HG02943 (cell line): ENCODE measurements at regions not wholly inside any gene's neighbourhood (a gene's known extent, or its start where the extent isn't known, plus 50 kb on each side); places are given as distances from the start of the nearest gene placed in this dataset.
A peak's percentile ranks its signal among the peaks of the same experiment; 100 is the strongest.

ENCODE experiments used
- ATAC-seq: cut with Tn5 transposase; IDR thresholded peaks from one replicate; pipeline ENCODE4 v1.9.1; 2021; ENCODE audit warnings: mild to moderate bottlenecking, low read depth, moderate library complexity; ENCODE audit not compliant: unreplicated experiment

GRCh38 chr15:96261575-96262034 is 68.9 kb upstream of the NR2F2 start:
- peak; percentile 83 for ATAC-seq

- ATAC-seq = no peak
Measured at GRCh38 chr15:96262097-96262496, 68.4 kb upstream of the NR2F2 start.

DNA sequence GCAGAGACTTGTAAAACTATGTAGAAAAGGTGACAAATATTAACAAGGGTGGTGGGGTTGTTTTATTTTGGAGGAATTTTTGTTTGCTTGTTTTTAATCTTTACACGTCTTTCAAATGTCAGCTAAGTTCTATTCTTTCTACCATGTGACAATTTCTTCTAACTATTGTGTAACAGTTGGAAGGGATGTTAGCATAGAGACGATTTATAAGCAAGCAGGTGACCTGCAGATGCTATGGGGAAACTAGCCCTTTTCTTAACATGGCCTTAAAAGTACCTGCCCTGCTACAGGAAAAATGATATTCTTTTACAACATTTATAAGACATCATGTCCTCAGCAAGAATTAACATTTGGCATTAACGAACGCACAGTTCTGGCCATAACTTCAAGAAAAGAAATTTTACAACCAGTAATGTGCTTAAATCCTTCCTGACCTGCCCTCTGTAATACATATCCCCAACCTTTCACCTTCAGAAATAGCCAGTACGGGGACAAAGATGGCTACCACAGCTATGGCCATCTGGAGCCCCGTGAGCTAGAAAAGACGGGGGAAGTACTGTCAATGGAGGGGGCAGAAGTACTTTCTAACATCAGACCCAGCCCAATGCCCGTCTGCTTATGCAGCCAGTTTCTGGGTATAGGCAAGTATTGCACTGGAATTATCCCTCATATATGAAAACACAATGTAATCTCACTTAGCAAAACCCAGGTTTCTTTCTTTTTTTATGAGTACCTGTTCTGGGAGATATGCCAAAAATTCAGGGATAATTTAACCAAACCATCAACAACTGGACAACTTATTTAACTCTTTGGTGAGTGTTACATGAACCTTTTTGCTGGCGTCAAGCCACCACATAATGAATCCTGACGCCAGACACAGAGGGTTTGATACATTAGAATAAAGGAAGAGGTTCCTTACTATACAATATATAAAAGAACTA is 67.7 kb upstream of the NR2F2 start:
- ATAC-seq = no peak

GRCh38 chr15:96264351-96264798 is 66.1 kb upstream of the NR2F2 start:
- no peak for ATAC-seq

DNA sequence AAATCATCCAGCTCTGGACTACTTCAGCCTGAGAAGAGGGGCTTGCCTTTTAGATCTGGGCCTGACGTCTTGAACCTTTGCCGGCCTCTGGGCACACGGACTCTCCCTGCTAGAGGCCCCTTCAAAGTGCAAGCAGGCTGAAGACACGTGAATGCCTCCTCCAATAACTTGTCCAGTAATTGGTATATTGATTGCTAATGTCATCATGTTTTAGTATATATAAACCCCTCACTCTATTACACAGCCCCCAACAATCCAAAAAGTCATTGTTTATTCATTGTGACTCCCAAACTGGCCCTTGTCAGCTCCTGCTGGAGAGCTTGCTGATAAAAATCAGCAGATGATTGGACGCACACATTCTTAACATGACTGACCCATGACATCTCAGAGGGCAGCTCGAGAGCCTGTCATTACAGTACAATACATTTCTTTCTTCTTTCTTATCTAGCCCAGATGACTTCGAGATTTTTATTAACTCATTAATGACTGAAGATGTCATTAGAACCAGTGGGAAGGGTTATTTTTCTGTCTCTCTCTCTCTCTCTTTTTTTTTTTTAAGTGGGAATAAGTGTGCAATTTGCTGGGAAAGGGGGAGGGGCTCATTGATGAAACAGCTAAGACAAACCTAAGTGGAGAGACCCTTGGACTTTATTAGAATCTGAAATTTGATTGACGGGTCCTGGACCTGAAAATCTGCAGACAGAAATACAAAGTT is 65.5 kb upstream of the NR2F2 start:
- no peak for ATAC-seq

- ATAC-seq = no peak
Measured at GRCh38 chr15:96266456-96266855, 64.0 kb upstream of the NR2F2 start.

GRCh38 chr15:96267463-96267862 is 63.0 kb upstream of the NR2F2 start:
- no peak for ATAC-seq

- no peak for ATAC-seq
Measured at GRCh38 chr15:96268442-96269204, 61.9 kb upstream of the NR2F2 start.

- no peak for ATAC-seq
Measured at GRCh38 chr15:96270581-96271172, 59.8 kb upstream of the NR2F2 start.

- no peak for ATAC-seq
Measured at GRCh38 chr15:96272427-96272826, 58.1 kb upstream of the NR2F2 start.

- no peak for ATAC-seq
Measured at GRCh38 chr15:96273317-96274086, 57.0 kb upstream of the NR2F2 start.

- ATAC-seq = no peak
Measured at GRCh38 chr15:96274087-96274440, 56.4 kb upstream of the NR2F2 start.

DNA sequence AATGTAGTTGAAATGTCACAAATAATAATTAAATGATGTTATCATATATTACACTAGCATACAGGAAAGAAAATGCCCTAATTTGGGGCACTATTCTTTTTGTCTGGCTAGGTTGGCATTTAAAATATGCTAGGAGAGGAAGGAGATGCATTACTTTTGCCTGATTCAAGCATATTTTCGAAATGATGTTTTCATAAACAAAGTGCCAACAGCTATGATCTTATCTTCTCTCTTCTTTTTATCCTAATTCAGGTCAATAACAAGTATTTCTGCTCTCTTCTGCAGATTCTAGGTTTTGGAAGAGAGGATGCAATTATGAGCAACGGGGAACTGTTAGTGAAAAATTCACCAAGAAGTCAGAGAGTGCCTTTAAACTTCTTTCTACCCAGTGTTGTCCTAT is 55.8 kb upstream of the NR2F2 start:
- ATAC-seq = no peak

DNA sequence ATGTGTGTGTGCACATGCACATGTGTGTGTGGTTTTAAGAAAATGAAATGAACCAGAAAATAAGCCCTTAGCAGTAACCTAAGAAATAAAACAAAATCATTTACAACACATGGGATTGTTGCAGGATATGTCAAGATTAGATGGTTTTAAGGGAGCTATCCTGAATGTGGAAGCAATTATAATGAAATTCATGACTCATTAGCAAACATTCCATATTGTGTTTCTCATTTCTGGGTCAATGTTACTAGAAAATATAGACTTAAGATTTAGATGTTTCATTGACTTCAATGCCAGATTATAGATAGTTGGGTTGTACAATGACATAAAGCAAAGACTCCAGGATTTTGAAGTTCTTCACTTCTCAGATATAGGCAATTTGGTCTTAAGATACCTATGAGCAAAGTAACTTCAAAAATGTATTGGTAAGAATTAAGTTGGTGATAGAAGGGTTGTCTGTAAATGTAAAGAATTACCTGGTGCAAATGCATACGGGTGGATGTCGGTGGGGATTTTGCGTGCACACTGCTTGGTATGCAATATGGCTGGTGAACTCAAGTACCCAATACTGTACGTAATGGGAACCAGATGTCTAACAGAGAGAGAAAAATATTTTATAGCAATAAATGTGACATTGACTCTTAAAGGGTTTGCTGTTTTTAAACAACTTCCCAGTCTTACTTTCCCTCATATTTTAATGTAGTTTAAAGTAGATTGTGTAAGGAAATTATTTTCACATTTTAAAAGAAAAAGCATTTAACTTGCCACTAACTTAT is 53.9 kb upstream of the NR2F2 start:
- ATAC-seq = no peak
